IMR-90 (cell line): ENCODE measurements at regions not wholly inside any gene's neighbourhood (a gene's known extent, or its start where the extent isn't known, plus 50 kb on each side); places are given as distances from the start of the nearest gene placed in this dataset.

Experiments used
- ATAC-seq: fragments of 200-7000 bp; cut with Tn5 transposase; 2 replicates; pipeline ENCODE4 v1.9.1; 2020; ENCODE audit warnings: low read depth, mild to moderate bottlenecking, moderate library complexity
- BruUV-seq: library from RNA; stranded (reverse); fragments of 400-500 nt; replicated peaks from 2 replicates; lab custom pipeline; 2021; lab: Mats Ljungman, UMichigan
- CTCF ChIA-PET: fragments of 300-600 bp; formaldehyde crosslinking; extraction: SDS; loops from one replicate; lab custom pipeline; 2021; ENCODE audit warnings: antibody characterized with exemption; lab: Yijun Ruan, JAX
- POLR2A ChIA-PET: fragments of 300-600 bp; sonication (Branson Sonifier 250); formaldehyde crosslinking; loops from one replicate; lab custom pipeline; 2022; ENCODE audit warnings: antibody characterized with exemption; ENCODE audit not compliant: unreplicated experiment; lab: Charles Lee
- DNase-seq: peaks from one replicate; pipeline ENCODE4 v3.0.0; 2013
- H2AFZ ChIP-seq: replicated peaks from 2 replicates; pipeline ENCODE3; 2013; ENCODE audit warnings: low read length, mild to moderate bottlenecking; ENCODE audit not compliant: poor library complexity
- H2AK5ac ChIP-seq: 2 replicates; pipeline ENCODE4 v1.6.1; 2013; ENCODE audit warnings: low read depth, low read length, inconsistent platforms
- H2AK9ac ChIP-seq: replicated peaks from 2 replicates; pipeline ENCODE3; 2013; ENCODE audit warnings: mild to moderate bottlenecking, low read depth, low read length, moderate library complexity; ENCODE audit not compliant: poor library complexity
- H2BK120ac ChIP-seq: 2 replicates; pipeline ENCODE4 v1.6.1; 2013; ENCODE audit warnings: low read depth, low read length, inconsistent platforms
- H2BK15ac ChIP-seq: 3 replicates; pipeline ENCODE4 v1.6.1; 2013; ENCODE audit warnings: low read depth, low read length, inconsistent platforms
- H2BK20ac ChIP-seq: 2 replicates; pipeline ENCODE4 v1.6.1; 2013; ENCODE audit warnings: low read depth, mild to moderate bottlenecking, inconsistent platforms, low read length, moderate library complexity
- H2BK5ac ChIP-seq: 2 replicates; pipeline ENCODE4 v1.6.1; 2013; ENCODE audit warnings: mild to moderate bottlenecking, low read depth, low read length, inconsistent platforms; ENCODE audit not compliant: poor library complexity, severe bottlenecking
- H3K14ac ChIP-seq: replicated peaks from 2 replicates; pipeline ENCODE4 v1.6.1; 2013; ENCODE audit warnings: low read depth, low read length, inconsistent platforms
- H3K18ac ChIP-seq: 2 replicates; pipeline ENCODE4 v1.6.1; 2013; ENCODE audit warnings: low read depth, low read length, control low read depth
- H3K23ac ChIP-seq: 2 replicates; pipeline ENCODE4 v1.6.1; 2013; ENCODE audit warnings: low read depth, low read length, inconsistent platforms
- H3K27ac ChIP-seq: 2 replicates; pipeline ENCODE4 v1.5.1; 2013; ENCODE audit warnings: mild to moderate bottlenecking, control low read depth, low read length; ENCODE audit not compliant: insufficient read depth
- H3K27me3 ChIP-seq: 2 replicates; pipeline ENCODE4 v1.6.1; 2013; ENCODE audit warnings: low read length; ENCODE audit not compliant: control insufficient read depth, insufficient read depth
- H3K36me3 ChIP-seq: 2 replicates; pipeline ENCODE4 v1.6.1; 2013; ENCODE audit warnings: low read length, mixed read lengths; ENCODE audit not compliant: control insufficient read depth, insufficient read depth
- H3K4ac ChIP-seq: 2 replicates; pipeline ENCODE4 v1.6.1; 2013; ENCODE audit warnings: low read depth, low read length, inconsistent platforms
- H3K4me1 ChIP-seq: 2 replicates; pipeline ENCODE4 v1.6.1; 2013; ENCODE audit warnings: low read length, mixed read lengths; ENCODE audit not compliant: control insufficient read depth, insufficient read depth
- H3K4me2 ChIP-seq: 2 replicates; pipeline ENCODE4 v1.6.1; 2013; ENCODE audit warnings: low read depth, mild to moderate bottlenecking, control low read depth, low read length, moderate library complexity
- H3K4me3 ChIP-seq: 2 replicates; pipeline ENCODE4 v1.5.1; 2013; ENCODE audit warnings: low read depth, mild to moderate bottlenecking, control low read depth, low read length, moderate library complexity; ENCODE audit not compliant: insufficient read depth
- H3K56ac ChIP-seq: 2 replicates; pipeline ENCODE4 v1.6.1; 2013; ENCODE audit warnings: low read length, inconsistent platforms; ENCODE audit not compliant: insufficient read depth; ENCODE audit errors: extremely low read depth
- H3K79me1 ChIP-seq, 2 experiments: 2 replicates each; pipeline ENCODE4 v1.6.1; 2013; ENCODE audit warnings: low read length in 2 of 2, inconsistent platforms in 1 of 2, low read depth in 1 of 2
- H3K9ac ChIP-seq: 2 replicates; pipeline ENCODE4 v1.6.1; 2013; ENCODE audit warnings: low read depth, low read length, control low read depth
- H3K9me1 ChIP-seq: 2 replicates; pipeline ENCODE4 v1.6.1; 2013; ENCODE audit warnings: low read length, inconsistent platforms; ENCODE audit not compliant: insufficient read depth
- H3K9me3 ChIP-seq: 2 replicates; pipeline ENCODE4 v1.6.1; 2013; ENCODE audit warnings: low read length; ENCODE audit not compliant: control insufficient read depth, insufficient read depth
- H4K20me1 ChIP-seq: 2 replicates; pipeline ENCODE4 v1.6.1; 2013; ENCODE audit warnings: low read length, inconsistent platforms; ENCODE audit not compliant: insufficient read depth
- H4K5ac ChIP-seq: 2 replicates; pipeline ENCODE4 v1.6.1; 2013; ENCODE audit warnings: mild to moderate bottlenecking, low read depth, low read length, control low read depth
- H4K8ac ChIP-seq, 2 experiments: 2 replicates each; pipeline ENCODE4 v1.6.1; 2013; ENCODE audit warnings: low read depth in 2 of 2, low read length in 2 of 2, control low read depth in 1 of 2, inconsistent platforms in 1 of 2
- H4K91ac ChIP-seq: 2 replicates; pipeline ENCODE4 v1.6.1; 2013; ENCODE audit warnings: low read depth, low read length, inconsistent platforms; ENCODE audit not compliant: insufficient read depth
- CEBPB ChIP-seq: IDR thresholded peaks from 2 replicates; pipeline ENCODE4 v1.6.1; 2012; ENCODE audit warnings: low read depth, low read length, improper control_type of control experiment
- MAZ ChIP-seq: IDR thresholded peaks from 2 replicates; pipeline ENCODE4 v1.6.1; 2012; ENCODE audit warnings: low read depth, mild to moderate bottlenecking, low read length, improper control_type of control experiment, moderate library complexity, borderline replicate concordance
- WGBS, 2 experiments: methylation state at CpG; one replicate each; pipeline versions ENCODE4 v1.1.5 to v1.1.7; 2013; ENCODE audit warnings: missing lambda C conversion rate in 2 of 2; ENCODE audit not compliant: insufficient read length in 1 of 2; ENCODE audit errors: extremely low coverage in 2 of 2; 5-methylcytosine and 5-hydroxymethylcytosine counted together
- dilution Hi-C: fragments of 300-500 bp; cut with HindIII; formaldehyde crosslinking; loops from one replicate; pipeline ENCODE4 v1.14.3; 2018; ENCODE audit warnings: low sequenced_read_pairs; ENCODE audit not compliant: unreplicated experiment
- in situ Hi-C: fragments of 300-500 bp; cut with MboI; formaldehyde crosslinking; loops from 3 replicates; pipeline ENCODE4 v1.14.3; 2019; ENCODE audit warnings: low sequenced_read_pairs, inconsistent platforms, mixed read lengths
- intact Hi-C: fragments of 100-400 bp; cut with micrococcal nuclease; formaldehyde crosslinking; loops from 2 replicates; pipeline ENCODE4 v1.10.0; 2022

GRCh38 chr17:34485999-34486398, 93.4 kb upstream of the TMEM132E start:
- WGBS, 2 experiments: 100% methylated on average over 1 of the region's 7 CpGs; no CpG with 5 or more reads in 1 of the 2 experiments
- H3K27ac ChIP-seq: no peak overlapping the region
- no peak overlapping the region for H3K18ac ChIP-seq
- H2AK5ac ChIP-seq: no peak overlapping the region
- H3K79me1 ChIP-seq: no peaks in the 10 kb centered on the region
- H2BK120ac ChIP-seq: no peak overlapping the region
- ChIA-PET POLR2A (no interaction called here), CTCF (no interaction called here)
- no peak overlapping the region for H2BK20ac ChIP-seq
- H2AFZ ChIP-seq: no peak overlapping the region
- H3K56ac ChIP-seq: no peak overlapping the region
- no peak for ATAC-seq
- intact Hi-C loops: no loop called here
- no peak overlapping the region for H3K4me2 ChIP-seq
- no peak overlapping the region for H3K9ac ChIP-seq
- H3K9me3 ChIP-seq: no peaks in the 10 kb centered on the region
- H4K20me1 ChIP-seq: no peaks in the 10 kb centered on the region
- H3K4ac ChIP-seq: no peak overlapping the region
- H2BK15ac ChIP-seq: no peak overlapping the region
- in situ Hi-C loops: no loop called here
- H3K9me1 ChIP-seq: no peaks in the 10 kb centered on the region
- no peaks in the 10 kb centered on the region for H3K4me1 ChIP-seq
- dilution Hi-C loops: no loop called here
- no peaks in the 10 kb centered on the region for H3K36me3 ChIP-seq
- H2BK5ac ChIP-seq: no peak overlapping the region
- TF ChIP-seq CEBPB (peak; percentile 26; the same call in 1 of the 2 replicates), MAZ (no peak)
- no peak overlapping the region for H3K23ac ChIP-seq
- no peak overlapping the region for H4K91ac ChIP-seq
- no peak overlapping the region for H3K4me3 ChIP-seq
- BruUV-seq: no TSS peak
- no peak overlapping the region for H2AK9ac ChIP-seq
- H4K5ac ChIP-seq: no peak overlapping the region
- DNase-seq: no peak
- no peaks in the 10 kb centered on the region for H3K27me3 ChIP-seq
- no peak overlapping the region for H4K8ac ChIP-seq
- H3K14ac ChIP-seq: no peak overlapping the region
